H1 (cell line): ENCODE measurements at regions not wholly inside any gene's neighbourhood (a gene's known extent, or its start where the extent isn't known, plus 50 kb on each side); places are given as distances from the start of the nearest gene placed in this dataset.

ENCODE experiments used
- CTCF ChIA-PET: fragments of 300-600 bp; sonication (Branson Sonifier 250); formaldehyde crosslinking; loops from one replicate; lab custom pipeline; 2021; ENCODE audit not compliant: partially characterized antibody; lab: Charles Lee
- POLR2A ChIA-PET: fragments of 300-600 bp; sonication (Branson Sonifier 250); formaldehyde crosslinking; loops from one replicate; lab custom pipeline; 2021; ENCODE audit warnings: inconsistent platforms; ENCODE audit not compliant: partially characterized antibody; lab: Charles Lee
- DNase-seq, 2 experiments: peaks; one replicate each; pipeline versions ENCODE4 v3.0.0 to v3.0.0-alpha.2; 2010 to 2022; ENCODE audit warnings: low spot score in 2 of 2, low read depth in 1 of 2, mixed read lengths in 1 of 2
- FAIRE-seq: peaks from 2 replicates; lab custom pipeline; 2011; peaks lifted over from hg19 to GRCh38; lab: Jason Lieb, UNC
- H2AFZ ChIP-seq: 2 replicates; pipeline ENCODE4 v1.8.1; 2012; ENCODE audit warnings: low read length, inconsistent platforms
- H2AK5ac ChIP-seq: 2 replicates; pipeline ENCODE4 v1.6.1; 2013; ENCODE audit warnings: low read depth, low read length
- H2BK120ac ChIP-seq: replicated peaks from 2 replicates; pipeline ENCODE3; 2013; ENCODE audit warnings: low read depth, low read length, inconsistent platforms
- H2BK12ac ChIP-seq: 2 replicates; pipeline ENCODE4 v1.6.1; 2013; ENCODE audit warnings: low read depth, low read length
- H2BK15ac ChIP-seq: 2 replicates; pipeline ENCODE4 v1.6.1; 2013; ENCODE audit warnings: low read length
- H2BK20ac ChIP-seq: 2 replicates; pipeline ENCODE4 v1.6.1; 2013; ENCODE audit warnings: low read length
- H2BK5ac ChIP-seq: 2 replicates; pipeline ENCODE4 v1.6.1; 2013; ENCODE audit warnings: low read depth, low read length
- H3K14ac ChIP-seq: 2 replicates; pipeline ENCODE4 v1.6.1; 2013; ENCODE audit warnings: inconsistent platforms; ENCODE audit not compliant: insufficient read length
- H3K18ac ChIP-seq: 2 replicates; pipeline ENCODE4 v1.6.1; 2013; ENCODE audit warnings: low read length; ENCODE audit errors: extremely low read depth
- H3K23ac ChIP-seq: 2 replicates; pipeline ENCODE4 v1.6.1; 2013; ENCODE audit warnings: inconsistent platforms; ENCODE audit not compliant: insufficient read length
- H3K23me2 ChIP-seq: 2 replicates; pipeline ENCODE4 v1.6.1; 2013; ENCODE audit warnings: low read depth, low read length
- H3K27ac ChIP-seq: 2 replicates; pipeline ENCODE4 v1.6.1; 2011; ENCODE audit warnings: low read depth, low read length, inconsistent platforms
- H3K27me3 ChIP-seq, 4 experiments: replicated peaks in 1 of 4; 1 replicate in 1 of 4; 2 replicates in 3 of 4; pipeline versions ENCODE4 v1.6.1 to v1.8.1; 2011 to 2013; ENCODE audit warnings: low read length in 3 of 4, mild to moderate bottlenecking in 3 of 4, inconsistent platforms in 2 of 4, mixed read lengths in 2 of 4, moderate library complexity in 1 of 4; ENCODE audit not compliant: control insufficient read depth in 3 of 4, insufficient read depth in 3 of 4; ENCODE audit errors: extremely low read depth in 1 of 4
- H3K36me3 ChIP-seq, 4 experiments: 2 replicates each; pipeline versions ENCODE4 v1.6.1 to v1.8.1; 2011 to 2013; ENCODE audit warnings: mild to moderate bottlenecking in 4 of 4, low read length in 3 of 4, moderate library complexity in 2 of 4, control low read depth in 1 of 4, inconsistent platforms in 1 of 4; ENCODE audit not compliant: insufficient read depth in 4 of 4, control insufficient read depth in 2 of 4
- H3K4ac ChIP-seq: replicated peaks from 2 replicates; pipeline ENCODE3; 2013; ENCODE audit warnings: low read length, low read depth, mixed read lengths, inconsistent platforms; ENCODE audit not compliant: insufficient read length
- H3K4me1 ChIP-seq, 4 experiments: replicated peaks in 1 of 4; 1 replicate in 1 of 4; 2 replicates in 3 of 4; pipeline versions ENCODE4 v1.6.1 to v1.8.1; 2011 to 2013; ENCODE audit warnings: low read length in 3 of 4, inconsistent platforms in 2 of 4, mixed read lengths in 1 of 4; ENCODE audit not compliant: insufficient read depth in 4 of 4, control insufficient read depth in 3 of 4
- H3K4me2 ChIP-seq, 2 experiments: 2 replicates each; pipeline versions ENCODE4 v1.6.1 to v1.8.1; 2011 to 2013; ENCODE audit warnings: low read depth in 2 of 2, low read length in 2 of 2, control low read depth in 1 of 2, inconsistent platforms in 1 of 2, mild to moderate bottlenecking in 1 of 2; ENCODE audit not compliant: insufficient read depth in 1 of 2
- H3K4me3 ChIP-seq, 4 experiments: fragments of 200-600, 300-600 bp in 1 of 4; sonication (generic), shearing (Covaris generic), sonication (Bioruptor Twin) in 1 of 4; 2 replicates each; pipeline versions ENCODE4 v1.5.1 to v1.8.1; 2011 to 2016; ENCODE audit warnings: low read length in 4 of 4, low read depth in 3 of 4, control low read depth in 2 of 4, inconsistent platforms in 2 of 4, mild to moderate bottlenecking in 2 of 4, mixed read lengths in 1 of 4, moderate library complexity in 1 of 4; ENCODE audit not compliant: insufficient read depth in 2 of 4; ENCODE audit errors: extremely low read depth in 1 of 4
- H3K56ac ChIP-seq: replicated peaks from 2 replicates; pipeline ENCODE3; 2013; ENCODE audit warnings: low read depth, mild to moderate bottlenecking, mixed read lengths, low read length, inconsistent platforms; ENCODE audit not compliant: insufficient read length
- H3K79me1 ChIP-seq: 2 replicates; pipeline ENCODE4 v1.6.1; 2013; ENCODE audit warnings: low read depth, low read length, control low read depth
- H3K79me2 ChIP-seq, 2 experiments: 2 replicates each; pipeline versions ENCODE4 v1.6.1 to v1.8.1; 2012 to 2013; ENCODE audit warnings: low read length in 2 of 2, mild to moderate bottlenecking in 2 of 2, inconsistent platforms in 1 of 2; ENCODE audit not compliant: insufficient read depth in 2 of 2, control insufficient read depth in 1 of 2
- H3K9ac ChIP-seq, 4 experiments: replicated peaks in 1 of 4; 1 replicate in 1 of 4; 2 replicates in 3 of 4; pipeline versions ENCODE4 v1.6.1 to v1.8.1; 2011 to 2013; ENCODE audit warnings: low read depth in 3 of 4, low read length in 3 of 4, control low read depth in 2 of 4, mild to moderate bottlenecking in 2 of 4, moderate library complexity in 2 of 4, inconsistent platforms in 1 of 4; ENCODE audit errors: extremely low read depth in 1 of 4
- H3K9me3 ChIP-seq, 2 experiments: 2 replicates each; pipeline versions ENCODE4 v1.6.1 to v1.8.1; 2012 to 2013; ENCODE audit warnings: mild to moderate bottlenecking in 2 of 2, moderate library complexity in 2 of 2, control low read depth in 1 of 2, inconsistent platforms in 1 of 2, low read depth in 1 of 2, low read length in 1 of 2, mixed read lengths in 1 of 2; ENCODE audit not compliant: insufficient read depth in 2 of 2
- H4K20me1 ChIP-seq, 2 experiments: replicated peaks in 1 of 2; 2 replicates each; pipeline versions ENCODE3 to v1.8.1; 2011 to 2013; ENCODE audit warnings: inconsistent platforms in 2 of 2, low read length in 2 of 2, mild to moderate bottlenecking in 1 of 2; ENCODE audit not compliant: insufficient read depth in 2 of 2, control insufficient read depth in 1 of 2
- H4K5ac ChIP-seq: 2 replicates; pipeline ENCODE4 v1.6.1; 2013; ENCODE audit warnings: low read length, low read depth, mixed read lengths, inconsistent platforms; ENCODE audit not compliant: insufficient read length
- H4K8ac ChIP-seq: 2 replicates; pipeline ENCODE4 v1.8.0; 2013; ENCODE audit warnings: mild to moderate bottlenecking, moderate library complexity, low read length, inconsistent platforms; ENCODE audit not compliant: insufficient read depth; ENCODE audit errors: extremely low read depth
- H4K91ac ChIP-seq: replicated peaks from 2 replicates; pipeline ENCODE3; 2013; ENCODE audit warnings: low read length, mixed read lengths, inconsistent platforms; ENCODE audit not compliant: insufficient read length
- FOSL1 ChIP-seq: IDR thresholded peaks from 2 replicates; pipeline ENCODE4 v1.6.1; 2011; ENCODE audit warnings: mild to moderate bottlenecking, low read depth, low read length, moderate library complexity; ENCODE audit not compliant: insufficient read depth
- JUND ChIP-seq: IDR thresholded peaks from 2 replicates; pipeline ENCODE4 v1.6.1; 2011; ENCODE audit warnings: mild to moderate bottlenecking, improper control_type of control experiment, low read length
- POLR2A ChIP-seq, 2 experiments: IDR thresholded peaks; 1 replicate in 1 of 2; 2 replicates in 1 of 2; pipeline ENCODE4 v1.6.1; 2011; ENCODE audit warnings: low read depth in 2 of 2, low read length in 2 of 2, mild to moderate bottlenecking in 2 of 2; ENCODE audit errors: control extremely low read depth in 1 of 2
- RFX5 ChIP-seq: IDR thresholded peaks from 2 replicates; pipeline ENCODE4 v1.6.1; 2011; ENCODE audit warnings: low read depth, low read length, improper control_type of control experiment, borderline replicate concordance
- YY1 ChIP-seq: IDR thresholded peaks from 2 replicates; pipeline ENCODE4 v1.6.1; 2011; ENCODE audit warnings: low read depth, mild to moderate bottlenecking, low read length
- WGBS, 2 experiments: shearing (Covaris generic) in 1 of 2; methylation state at CpG; one replicate each; pipeline versions ENCODE4 v1.1.6 to v1.1.7; 2013 to 2015; ENCODE audit warnings: low lambda C conversion rate in 2 of 2, mixed read lengths in 2 of 2, inconsistent platforms in 1 of 2, low coverage in 1 of 2, missing lambda C conversion rate in 1 of 2; ENCODE audit not compliant: insufficient replicate concordance in 2 of 2, insufficient coverage in 1 of 2, insufficient read length in 1 of 2; ENCODE audit errors: extremely low coverage in 1 of 2, missing lambda C conversion rate in 1 of 2; 5-methylcytosine and 5-hydroxymethylcytosine counted together
- TF ChIP-seq, protein P1 (sequence below): IDR thresholded peaks from 2 replicates; pipeline ENCODE4 v1.6.1; 2012; ENCODE audit warnings: low read length, inconsistent platforms

DNA sequence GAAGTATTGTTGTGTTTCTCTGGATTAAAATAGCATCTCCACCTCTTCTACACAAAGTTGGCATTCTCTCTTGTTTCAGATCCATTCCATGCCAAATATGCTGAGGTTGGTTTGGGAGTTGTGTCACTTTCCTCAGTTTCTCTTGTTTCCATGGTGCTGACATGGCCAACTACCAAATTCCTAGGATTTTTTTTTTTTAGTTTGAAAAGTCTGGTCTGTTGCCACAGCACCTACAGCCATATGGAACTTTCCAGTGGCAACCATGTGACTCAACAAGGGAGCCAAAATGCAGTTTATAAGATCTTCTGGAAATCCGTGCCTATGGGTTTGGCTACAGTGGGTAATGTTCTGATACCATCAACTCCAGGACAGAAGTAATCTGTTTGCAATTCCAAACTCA is 96.0 kb upstream of the CLSTN2 start:
- no peak overlapping the region for H4K8ac ChIP-seq
- no peaks in the 10 kb centered on the region for H4K20me1 ChIP-seq
- no peak overlapping the region for H3K56ac ChIP-seq
- H3K4me2 ChIP-seq = no peak overlapping the region
- H3K14ac ChIP-seq = no peak overlapping the region
- ChIA-PET POLR2A (no interaction called here), CTCF (interaction anchor here (0.6 kb wide), 1 partner anchor 11 kb away, joined by 3 read pairs; no protein-coding TSS in a partner anchor)
- no peaks in the 10 kb centered on the region for H3K79me2 ChIP-seq
- H2BK20ac ChIP-seq = no peak overlapping the region
- H2BK15ac ChIP-seq = no peak overlapping the region
- no peak overlapping the region for H3K23ac ChIP-seq
- peaks cover 3 to 11% (median 5%) of the 10 kb centered on the region in 4 experiments; a peak in 6 of 7 replicates for H3K4me1 ChIP-seq
- 0 out of 2 replicates have a peak overlapping the region, but pooled peaks have one; percentile 11 for H2AFZ ChIP-seq
- no peak overlapping the region for H2AK5ac ChIP-seq
- H3K4ac ChIP-seq = no peak overlapping the region
- FAIRE-seq (no peak), DNase-seq (no peak)
- no peak overlapping the region for H4K5ac ChIP-seq
- WGBS, 2 experiments = 80% methylated on average over 1 of the region's 1 CpG; no CpG with 5 or more reads in 1 of the 2 experiments
- no peak overlapping the region for H4K91ac ChIP-seq
- no peak overlapping the region for H2BK12ac ChIP-seq
- no peak overlapping the region for H3K18ac ChIP-seq
- no peak overlapping the region for H3K27ac ChIP-seq
- H3K9me3 ChIP-seq = no peaks in the 10 kb centered on the region
- H3K79me1 ChIP-seq = no peaks in the 10 kb centered on the region
- TF ChIP-seq POLR2A (IDR thresholded peaks at IDR 0.05; ENCODE audit: control extremely low read depth in 1 of 2, low read depth in 2 of 2, low read length in 2 of 2) (no peak), YY1 (no peak), RFX5 (no peak), FOSL1 (no peak), JUND (no peak)
- TF ChIP-seq, protein P1, sequence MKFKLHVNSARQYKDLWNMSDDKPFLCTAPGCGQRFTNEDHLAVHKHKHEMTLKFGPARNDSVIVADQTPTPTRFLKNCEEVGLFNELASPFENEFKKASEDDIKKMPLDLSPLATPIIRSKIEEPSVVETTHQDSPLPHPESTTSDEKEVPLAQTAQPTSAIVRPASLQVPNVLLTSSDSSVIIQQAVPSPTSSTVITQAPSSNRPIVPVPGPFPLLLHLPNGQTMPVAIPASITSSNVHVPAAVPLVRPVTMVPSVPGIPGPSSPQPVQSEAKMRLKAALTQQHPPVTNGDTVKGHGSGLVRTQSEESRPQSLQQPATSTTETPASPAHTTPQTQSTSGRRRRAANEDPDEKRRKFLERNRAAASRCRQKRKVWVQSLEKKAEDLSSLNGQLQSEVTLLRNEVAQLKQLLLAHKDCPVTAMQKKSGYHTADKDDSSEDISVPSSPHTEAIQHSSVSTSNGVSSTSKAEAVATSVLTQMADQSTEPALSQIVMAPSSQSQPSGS = no peak
- no peak overlapping the region for H2BK120ac ChIP-seq
- no peaks in the 10 kb centered on the region for H3K27me3 ChIP-seq
- H3K36me3 ChIP-seq = no peaks in the 10 kb centered on the region
- no peaks in the 10 kb centered on the region for H3K23me2 ChIP-seq
- H3K4me3 ChIP-seq = no peak overlapping the region
- H2BK5ac ChIP-seq = no peak overlapping the region
- H3K9ac ChIP-seq = no peak overlapping the region
